ENCODE measurements at regions not wholly inside any gene's neighbourhood (a gene's known extent, or its start where the extent isn't known, plus 50 kb on each side); places are given as distances from the start of the nearest gene placed in this dataset.

DNA sequence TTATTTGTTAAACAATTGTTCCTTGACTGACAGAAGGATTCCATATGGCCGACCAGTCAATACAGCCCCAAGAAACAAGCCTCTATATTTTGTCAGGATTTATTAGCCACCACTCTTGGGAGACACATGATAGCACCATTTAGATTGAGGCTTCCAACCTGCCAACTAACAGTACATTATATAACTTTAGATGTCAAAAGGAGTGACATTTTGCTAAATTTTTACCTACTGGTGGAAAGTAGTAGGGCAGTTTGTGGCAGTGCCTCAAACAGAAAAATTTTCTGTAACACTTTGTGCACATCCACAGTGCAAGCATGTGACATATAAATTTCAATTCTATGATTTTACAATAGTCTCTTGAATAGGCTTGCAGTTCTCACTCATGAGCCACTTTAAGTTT is 464.0 kb downstream of the TRIB2 start:
- Histone ChIP-seq H3K36me3 (ENCODE audit: control insufficient read depth in 2 of 2, insufficient read depth in 2 of 2, low read length in 2 of 2) (no peaks in the 10 kb centered on the region), H3K27ac (ENCODE audit: low read length) (no peak overlapping the region), H3K4me3 (ENCODE audit: low read length in 2 of 2) (no peak overlapping the region), H3K9me3 (ENCODE audit: control insufficient read depth in 2 of 2, low read length in 2 of 2) (peaks cover 0 to under 1% of the 10 kb centered on the region in 2 donors), H3K9ac (ENCODE audit: low read length in 2 of 2) (no peak overlapping the region), H3K4me1 (ENCODE audit: control insufficient read depth, insufficient read depth, low read length) (no peaks in the 10 kb centered on the region), H3K27me3 (ENCODE audit: control insufficient read depth in 1 of 2, insufficient read depth in 2 of 2, low read length in 2 of 2) (no peaks in the 10 kb centered on the region)

DNA sequence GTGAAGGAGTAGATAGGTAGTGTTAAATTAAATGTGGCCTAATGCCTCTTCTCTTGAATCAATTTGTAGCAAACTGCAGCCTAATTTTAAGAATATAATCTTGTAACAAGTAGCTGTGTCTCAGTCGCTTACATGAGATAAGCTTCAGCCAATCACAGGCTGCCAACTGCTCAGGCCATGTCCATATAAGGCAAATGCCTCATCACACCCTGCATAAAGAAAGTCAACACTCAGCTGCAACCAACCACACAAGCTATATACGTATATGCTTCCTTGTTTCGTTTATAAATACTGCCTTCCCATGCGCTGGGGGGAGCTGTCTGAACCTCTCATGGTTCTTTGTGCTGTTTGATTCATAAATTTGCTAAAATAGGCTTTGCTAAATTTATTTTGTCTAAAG is 476.3 kb downstream of the TRIB2 start:
- Histone ChIP-seq H3K4me3 (ENCODE audit: low read length in 2 of 2) (no peak overlapping the region), H3K9me3 (ENCODE audit: control insufficient read depth in 2 of 2, low read length in 2 of 2) (no peaks in the 10 kb centered on the region), H3K36me3 (ENCODE audit: control insufficient read depth in 2 of 2, insufficient read depth in 2 of 2, low read length in 2 of 2) (no peaks in the 10 kb centered on the region), H3K27me3 (ENCODE audit: control insufficient read depth in 1 of 2, insufficient read depth in 2 of 2, low read length in 2 of 2) (no peaks in the 10 kb centered on the region), H3K9ac (ENCODE audit: low read length in 2 of 2) (no peak overlapping the region), H3K4me1 (ENCODE audit: control insufficient read depth, insufficient read depth, low read length) (no peaks in the 10 kb centered on the region), H3K27ac (ENCODE audit: low read length) (no peak overlapping the region)

DNA sequence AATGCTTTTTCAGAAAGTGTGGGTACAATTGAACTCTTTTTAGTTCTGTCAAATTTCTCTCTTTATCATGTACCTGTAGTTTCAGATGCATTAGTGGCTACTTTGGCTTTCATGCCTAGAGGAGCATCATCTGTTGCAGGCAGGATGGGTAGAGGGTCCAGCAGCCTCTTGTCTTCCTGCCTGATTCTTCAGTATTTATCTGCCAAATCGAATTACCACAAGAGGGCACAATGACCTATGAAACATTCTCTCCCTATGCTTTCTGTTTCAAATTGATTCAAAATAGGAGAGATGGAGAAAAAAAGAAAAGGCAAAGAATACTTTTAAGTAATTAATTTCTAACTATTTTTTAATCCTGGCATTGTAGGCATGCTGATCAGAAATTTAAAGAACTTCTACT is 477.2 kb downstream of the TRIB2 start:
- no peak overlapping the region for H3K9ac ChIP-seq (ENCODE audit: low read length in 2 of 2)
- no peak overlapping the region for H3K27ac ChIP-seq (ENCODE audit: low read length)
- no peaks in the 10 kb centered on the region for H3K36me3 ChIP-seq (ENCODE audit: control insufficient read depth in 2 of 2, insufficient read depth in 2 of 2, low read length in 2 of 2)
- H3K27me3 ChIP-seq (ENCODE audit: control insufficient read depth in 1 of 2, insufficient read depth in 2 of 2, low read length in 2 of 2) = no peaks in the 10 kb centered on the region
- H3K4me1 ChIP-seq (ENCODE audit: control insufficient read depth, insufficient read depth, low read length) = no peaks in the 10 kb centered on the region
- H3K4me3 ChIP-seq (ENCODE audit: low read length in 2 of 2) = no peak overlapping the region
- H3K9me3 ChIP-seq (ENCODE audit: control insufficient read depth in 2 of 2, low read length in 2 of 2) = no peaks in the 10 kb centered on the region

DNA sequence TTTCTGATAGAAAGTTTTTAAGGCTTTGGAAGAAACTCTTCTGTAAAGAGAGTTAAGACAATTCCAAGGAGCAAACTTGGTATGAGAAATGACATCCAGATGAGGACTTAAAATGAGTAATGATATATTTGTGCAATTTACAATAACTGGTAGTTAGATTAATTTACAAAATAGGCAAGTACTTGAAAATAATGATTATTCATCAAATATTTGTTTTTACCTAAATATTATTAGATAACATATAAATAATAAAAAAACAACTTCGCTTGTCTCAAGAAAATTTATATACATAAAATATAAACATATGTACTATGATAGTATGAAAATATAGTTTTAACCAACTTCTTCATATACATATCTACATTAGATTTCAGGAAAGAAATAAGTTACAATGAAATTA is 478.5 kb downstream of the TRIB2 start:
- H3K4me3 ChIP-seq (ENCODE audit: low read length in 2 of 2) = no peak overlapping the region
- no peaks in the 10 kb centered on the region for H3K4me1 ChIP-seq (ENCODE audit: control insufficient read depth, insufficient read depth, low read length)
- no peaks in the 10 kb centered on the region for H3K27me3 ChIP-seq (ENCODE audit: control insufficient read depth in 1 of 2, insufficient read depth in 2 of 2, low read length in 2 of 2)
- no peaks in the 10 kb centered on the region for H3K36me3 ChIP-seq (ENCODE audit: control insufficient read depth in 2 of 2, insufficient read depth in 2 of 2, low read length in 2 of 2)
- H3K9me3 ChIP-seq (ENCODE audit: control insufficient read depth in 2 of 2, low read length in 2 of 2) = no peaks in the 10 kb centered on the region
- H3K27ac ChIP-seq (ENCODE audit: low read length) = no peak overlapping the region
- H3K9ac ChIP-seq (ENCODE audit: low read length in 2 of 2) = no peak overlapping the region

DNA sequence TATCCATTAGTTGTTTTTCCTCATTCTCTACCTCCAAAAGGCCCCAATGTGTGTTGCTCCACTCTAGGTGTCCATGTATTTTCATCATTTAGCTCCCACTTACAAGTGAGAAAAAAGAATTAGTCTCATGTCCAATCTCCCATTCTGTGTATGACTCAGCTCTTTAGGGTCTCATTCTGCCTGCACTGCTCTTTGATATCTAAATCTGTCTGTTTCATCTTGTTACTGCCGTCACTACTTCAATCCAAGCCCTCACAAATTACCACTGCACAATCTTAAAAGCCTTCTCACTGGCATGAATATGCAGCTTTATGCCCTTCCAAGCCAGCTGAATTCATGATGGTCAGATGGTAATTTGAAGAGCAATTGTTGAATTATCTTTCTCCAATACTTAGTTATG is 480.5 kb downstream of the TRIB2 start:
- no peak overlapping the region for H3K9ac ChIP-seq (ENCODE audit: low read length in 2 of 2)
- H3K4me3 ChIP-seq (ENCODE audit: low read length in 2 of 2) = no peak overlapping the region
- no peaks in the 10 kb centered on the region for H3K36me3 ChIP-seq (ENCODE audit: control insufficient read depth in 2 of 2, insufficient read depth in 2 of 2, low read length in 2 of 2)
- H3K4me1 ChIP-seq (ENCODE audit: control insufficient read depth, insufficient read depth, low read length) = no peaks in the 10 kb centered on the region
- no peak overlapping the region for H3K27ac ChIP-seq (ENCODE audit: low read length)
- no peaks in the 10 kb centered on the region for H3K9me3 ChIP-seq (ENCODE audit: control insufficient read depth in 2 of 2, low read length in 2 of 2)
- no peaks in the 10 kb centered on the region for H3K27me3 ChIP-seq (ENCODE audit: control insufficient read depth in 1 of 2, insufficient read depth in 2 of 2, low read length in 2 of 2)

DNA sequence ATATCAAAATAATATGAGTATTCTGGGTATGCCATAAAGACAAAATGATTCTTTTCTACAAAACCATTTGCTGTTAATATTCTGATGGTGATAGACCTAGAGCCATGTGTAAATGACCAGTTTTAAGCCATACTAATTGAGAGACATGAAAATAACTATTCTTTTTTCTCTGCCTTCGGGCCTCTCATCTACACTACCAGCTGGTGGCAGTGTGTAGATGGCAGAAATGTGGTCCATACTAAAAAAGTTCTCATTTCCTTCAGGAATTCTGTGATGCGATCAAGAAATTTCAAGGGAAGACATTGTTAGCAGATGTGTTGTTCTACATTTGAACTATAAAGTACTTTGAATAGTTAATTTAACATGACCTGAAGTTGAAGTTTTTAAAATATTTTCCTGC is 485.2 kb downstream of the TRIB2 start:
- no peak overlapping the region for H3K4me3 ChIP-seq (ENCODE audit: low read length in 2 of 2)
- no peaks in the 10 kb centered on the region for H3K4me1 ChIP-seq (ENCODE audit: control insufficient read depth, insufficient read depth, low read length)
- H3K9me3 ChIP-seq (ENCODE audit: control insufficient read depth in 2 of 2, low read length in 2 of 2) = no peaks in the 10 kb centered on the region
- no peaks in the 10 kb centered on the region for H3K27me3 ChIP-seq (ENCODE audit: control insufficient read depth in 1 of 2, insufficient read depth in 2 of 2, low read length in 2 of 2)
- H3K27ac ChIP-seq (ENCODE audit: low read length) = no peak overlapping the region
- no peaks in the 10 kb centered on the region for H3K36me3 ChIP-seq (ENCODE audit: control insufficient read depth in 2 of 2, insufficient read depth in 2 of 2, low read length in 2 of 2)
- H3K9ac ChIP-seq (ENCODE audit: low read length in 2 of 2) = no peak overlapping the region

DNA sequence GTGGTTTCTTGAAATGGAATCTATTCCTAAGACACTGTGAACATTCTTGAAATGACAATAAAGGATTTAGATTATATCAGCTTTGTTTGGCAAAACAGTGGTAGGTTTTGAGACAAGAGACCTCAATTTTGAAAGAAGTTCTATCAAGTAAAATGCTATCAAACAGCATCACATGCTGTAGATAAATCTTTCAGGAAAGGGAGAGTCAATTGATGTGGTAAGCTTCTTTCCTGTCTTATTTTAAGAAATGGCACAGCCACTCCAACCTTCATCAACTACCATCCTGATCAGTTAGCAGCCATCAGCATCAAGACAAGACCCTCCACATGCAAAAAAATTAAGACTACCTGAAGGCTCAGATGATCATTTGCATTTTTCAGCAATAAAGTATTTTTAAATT is 495.4 kb downstream of the TRIB2 start:
- no peak overlapping the region for H3K9ac ChIP-seq (ENCODE audit: low read length in 2 of 2)

DNA sequence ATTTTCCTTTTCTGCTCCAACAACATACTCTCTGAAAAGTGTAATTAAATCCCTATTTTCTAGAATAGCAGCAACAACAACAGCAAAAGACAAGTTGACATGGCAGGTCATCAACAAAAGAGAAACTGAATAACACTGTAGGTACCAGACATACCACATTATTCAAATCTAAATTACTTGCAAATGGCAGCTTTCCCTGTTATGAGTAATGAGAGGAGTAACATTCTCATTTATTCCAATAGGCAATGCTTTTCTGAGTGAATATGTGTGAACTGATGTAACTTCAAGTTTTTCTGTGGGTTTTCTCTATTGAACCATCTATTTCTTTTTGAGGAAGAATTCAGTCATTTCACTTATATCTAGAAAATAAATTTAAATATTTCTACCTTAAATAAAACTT is 501.5 kb downstream of the TRIB2 start:
- no peaks in the 10 kb centered on the region for H3K4me1 ChIP-seq (ENCODE audit: control insufficient read depth, insufficient read depth, low read length)
- no peak overlapping the region for H3K4me3 ChIP-seq (ENCODE audit: low read length in 2 of 2)
- no peaks in the 10 kb centered on the region for H3K36me3 ChIP-seq (ENCODE audit: control insufficient read depth in 2 of 2, insufficient read depth in 2 of 2, low read length in 2 of 2)
- no peaks in the 10 kb centered on the region for H3K27me3 ChIP-seq (ENCODE audit: control insufficient read depth in 1 of 2, insufficient read depth in 2 of 2, low read length in 2 of 2)
- no peak overlapping the region for H3K9ac ChIP-seq (ENCODE audit: low read length in 2 of 2)
- H3K27ac ChIP-seq (ENCODE audit: low read length) = no peak overlapping the region
- H3K9me3 ChIP-seq (ENCODE audit: control insufficient read depth in 2 of 2, low read length in 2 of 2) = no peaks in the 10 kb centered on the region

More for the DNA sequence above, 495.4 kb downstream of the TRIB2 start:
- no peak overlapping the region for H3K4me3 ChIP-seq (ENCODE audit: low read length in 2 of 2)
- H3K4me1 ChIP-seq (ENCODE audit: control insufficient read depth, insufficient read depth, low read length) = no peaks in the 10 kb centered on the region
- no peaks in the 10 kb centered on the region for H3K27me3 ChIP-seq (ENCODE audit: control insufficient read depth in 1 of 2, insufficient read depth in 2 of 2, low read length in 2 of 2)
- H3K27ac ChIP-seq (ENCODE audit: low read length) = no peak overlapping the region
- no peaks in the 10 kb centered on the region for H3K36me3 ChIP-seq (ENCODE audit: control insufficient read depth in 2 of 2, insufficient read depth in 2 of 2, low read length in 2 of 2)
- H3K9me3 ChIP-seq (ENCODE audit: control insufficient read depth in 2 of 2, low read length in 2 of 2) = peaks cover 0 to 2% of the 10 kb centered on the region in 2 donors

DNA sequence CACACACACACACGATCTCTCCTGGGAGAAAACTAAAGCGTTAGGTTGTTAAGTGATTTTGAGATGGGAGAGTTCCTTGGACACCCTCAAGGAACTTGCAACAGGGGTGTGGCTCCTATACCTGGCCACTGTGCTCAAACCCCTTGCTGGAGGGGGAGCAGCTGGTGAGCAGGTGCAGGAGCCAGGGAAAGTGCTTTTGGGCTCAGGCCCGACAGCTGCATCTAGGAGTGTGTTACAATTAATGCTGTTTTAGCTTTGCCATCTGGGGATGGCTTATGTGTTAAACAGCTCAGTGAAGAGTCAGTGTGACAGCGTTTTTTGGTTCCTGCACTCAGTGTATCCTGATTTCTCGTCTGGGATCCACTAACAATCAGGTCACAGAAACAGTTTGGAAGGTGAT is 510.8 kb downstream of the TRIB2 start:
- Histone ChIP-seq H3K27me3 (ENCODE audit: control insufficient read depth in 1 of 2, insufficient read depth in 2 of 2, low read length in 2 of 2) (no peaks in the 10 kb centered on the region), H3K27ac (ENCODE audit: low read length) (no peak overlapping the region), H3K9me3 (ENCODE audit: control insufficient read depth in 2 of 2, low read length in 2 of 2) (no peaks in the 10 kb centered on the region), H3K4me3 (ENCODE audit: low read length in 2 of 2) (no peak overlapping the region), H3K36me3 (ENCODE audit: control insufficient read depth in 2 of 2, insufficient read depth in 2 of 2, low read length in 2 of 2) (no peaks in the 10 kb centered on the region), H3K4me1 (ENCODE audit: control insufficient read depth, insufficient read depth, low read length) (no peaks in the 10 kb centered on the region), H3K9ac (ENCODE audit: low read length in 2 of 2) (no peak overlapping the region)

DNA sequence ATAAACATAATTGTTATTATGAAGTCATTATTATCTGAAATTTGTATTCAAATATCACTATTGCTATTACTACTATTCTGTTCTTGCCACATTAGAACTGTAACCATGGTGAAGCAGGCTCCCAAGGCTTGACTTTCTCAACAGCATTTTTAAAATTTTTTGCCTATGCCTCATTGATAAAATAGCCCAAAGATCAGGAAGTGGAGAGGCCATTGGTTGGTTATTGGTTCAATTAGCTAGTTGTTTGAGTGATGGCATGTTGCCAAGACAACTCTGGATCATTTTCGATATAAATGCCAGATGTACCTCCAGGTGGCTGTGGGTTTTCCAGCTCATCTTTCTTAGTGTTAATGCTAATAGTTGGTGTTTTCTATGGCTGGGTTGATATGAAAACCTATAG is 513.5 kb downstream of the TRIB2 start:
- Histone ChIP-seq H3K4me1 (ENCODE audit: control insufficient read depth, insufficient read depth, low read length) (no peaks in the 10 kb centered on the region), H3K27ac (ENCODE audit: low read length) (no peak overlapping the region), H3K27me3 (ENCODE audit: control insufficient read depth in 1 of 2, insufficient read depth in 2 of 2, low read length in 2 of 2) (no peaks in the 10 kb centered on the region)

DNA sequence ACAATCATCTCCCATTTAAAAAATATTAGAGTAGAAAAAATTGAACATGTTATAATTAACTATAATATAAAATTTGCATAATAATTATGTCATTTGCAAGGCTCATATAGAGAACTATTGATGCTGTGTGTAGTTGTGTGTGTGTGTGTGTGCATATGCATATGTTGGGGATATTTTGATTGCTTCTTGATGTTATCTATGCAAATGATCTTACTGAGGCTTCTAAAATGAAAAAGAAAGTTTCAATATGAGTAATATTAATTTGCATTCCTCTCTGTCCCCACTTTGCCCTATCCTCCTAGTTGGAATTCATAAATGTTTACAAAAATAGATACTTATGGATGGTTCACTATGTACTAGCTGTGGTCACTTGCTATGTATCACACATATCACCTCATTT is 523.3 kb downstream of the TRIB2 start:
- no peaks in the 10 kb centered on the region for H3K27me3 ChIP-seq (ENCODE audit: control insufficient read depth in 1 of 2, insufficient read depth in 2 of 2, low read length in 2 of 2)
- H3K4me3 ChIP-seq (ENCODE audit: low read length in 2 of 2) = no peak overlapping the region
- H3K9ac ChIP-seq (ENCODE audit: low read length in 2 of 2) = no peak overlapping the region
- no peaks in the 10 kb centered on the region for H3K9me3 ChIP-seq (ENCODE audit: control insufficient read depth in 2 of 2, low read length in 2 of 2)
- H3K4me1 ChIP-seq (ENCODE audit: control insufficient read depth, insufficient read depth, low read length) = no peaks in the 10 kb centered on the region
- no peaks in the 10 kb centered on the region for H3K36me3 ChIP-seq (ENCODE audit: control insufficient read depth in 2 of 2, insufficient read depth in 2 of 2, low read length in 2 of 2)
- no peak overlapping the region for H3K27ac ChIP-seq (ENCODE audit: low read length)

More for the DNA sequence above, 513.5 kb downstream of the TRIB2 start:
- Histone ChIP-seq H3K36me3 (ENCODE audit: control insufficient read depth in 2 of 2, insufficient read depth in 2 of 2, low read length in 2 of 2) (no peaks in the 10 kb centered on the region), H3K9me3 (ENCODE audit: control insufficient read depth in 2 of 2, low read length in 2 of 2) (no peaks in the 10 kb centered on the region), H3K9ac (ENCODE audit: low read length in 2 of 2) (no peak overlapping the region), H3K4me3 (ENCODE audit: low read length in 2 of 2) (no peak overlapping the region)

Data from stomach smooth muscle (tissue), 2 donors.